ENCODE measurements at regions not wholly inside any gene's neighbourhood (a gene's known extent, or its start where the extent isn't known, plus 50 kb on each side); places are given as distances from the start of the nearest gene placed in this dataset.
A peak's percentile ranks its signal among the peaks of the same experiment; 100 is the strongest.
"Not testable (repeated sequence)": the region's sequence is repeated elsewhere in the genome, so short reads cannot be mapped to it uniquely, and the experiment has no call there.

DNA sequence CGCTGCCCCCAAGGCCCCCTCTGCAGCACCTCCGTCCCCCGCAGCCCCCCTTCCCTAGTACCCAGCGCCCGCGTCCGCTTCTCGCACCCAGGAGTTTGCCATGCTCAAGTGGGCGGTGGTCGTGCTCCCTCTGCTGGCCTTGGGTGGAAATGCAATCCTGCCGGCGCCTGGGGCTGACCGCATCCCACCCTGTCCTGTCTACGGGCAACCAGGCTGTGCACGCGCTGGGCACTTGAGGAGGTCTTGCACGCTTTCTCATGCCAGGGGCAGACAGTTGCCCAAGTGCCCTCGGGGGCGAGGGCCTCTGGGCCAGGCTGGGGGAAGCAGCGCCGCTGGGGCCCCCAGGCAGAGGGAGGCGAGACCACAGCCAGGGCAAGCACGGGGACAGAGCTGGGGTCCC is 1450.7 kb upstream of the TPTE start:
- H3K4me1 Mint-ChIP-seq, DNase-seq, H3K27ac Mint-ChIP-seq, H3K4me3 Mint-ChIP-seq, ATAC-seq, H3K9me3 Mint-ChIP-seq, H3K36me3 Mint-ChIP-seq, POLR2A ChIA-PET, H3K27me3 Mint-ChIP-seq: not testable (repeated sequence)

DNA sequence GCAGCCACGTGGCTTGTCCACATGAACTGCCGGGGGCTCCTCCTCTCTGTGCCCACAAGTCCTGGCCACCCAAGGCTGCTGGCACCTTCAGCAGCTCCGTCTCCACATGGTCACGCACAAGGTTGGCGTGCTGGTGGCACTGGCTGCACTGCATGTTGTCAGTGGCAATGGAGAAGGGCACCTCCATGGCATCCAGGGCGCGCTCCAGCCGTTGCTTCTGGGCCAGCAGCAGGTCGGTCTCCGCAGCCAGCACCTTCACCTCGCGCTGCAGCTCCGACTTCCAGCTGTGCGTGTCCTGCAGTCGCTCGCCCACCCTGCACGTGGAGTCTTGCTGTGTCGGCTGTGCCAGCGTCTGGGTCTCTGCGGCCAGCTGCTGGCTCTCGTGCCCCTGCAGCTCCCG is 1448.4 kb upstream of the TPTE start:
- ATAC-seq, POLR2A ChIA-PET, H3K4me3 Mint-ChIP-seq, H3K36me3 Mint-ChIP-seq, H3K4me1 Mint-ChIP-seq, DNase-seq, H3K27me3 Mint-ChIP-seq, H3K9me3 Mint-ChIP-seq, H3K27ac Mint-ChIP-seq: not testable (repeated sequence)

DNA sequence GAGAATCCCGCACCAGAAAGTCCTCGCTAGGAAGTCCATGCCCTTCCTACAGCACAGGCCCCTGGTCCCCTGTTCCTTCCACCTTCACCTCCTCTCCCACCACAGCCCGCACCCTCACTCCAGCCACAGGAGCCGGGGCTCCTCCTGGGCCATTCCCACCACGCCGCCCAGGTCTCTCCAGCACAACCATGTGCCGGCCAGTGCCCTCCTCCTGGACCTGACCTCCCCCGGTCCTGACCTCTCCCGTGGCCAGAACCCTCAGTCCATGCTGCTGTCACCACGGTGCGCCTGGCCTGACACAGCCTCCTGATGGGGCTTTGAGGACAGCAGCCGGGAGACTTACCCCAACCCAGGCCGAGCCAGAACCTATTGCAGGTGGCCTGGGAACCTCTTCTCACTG is 1446.6 kb upstream of the TPTE start:
- H3K36me3 Mint-ChIP-seq, H3K4me3 Mint-ChIP-seq, ATAC-seq, H3K9me3 Mint-ChIP-seq, H3K27ac Mint-ChIP-seq, H3K27me3 Mint-ChIP-seq, DNase-seq, H3K4me1 Mint-ChIP-seq, POLR2A ChIA-PET: not testable (repeated sequence)

DNA sequence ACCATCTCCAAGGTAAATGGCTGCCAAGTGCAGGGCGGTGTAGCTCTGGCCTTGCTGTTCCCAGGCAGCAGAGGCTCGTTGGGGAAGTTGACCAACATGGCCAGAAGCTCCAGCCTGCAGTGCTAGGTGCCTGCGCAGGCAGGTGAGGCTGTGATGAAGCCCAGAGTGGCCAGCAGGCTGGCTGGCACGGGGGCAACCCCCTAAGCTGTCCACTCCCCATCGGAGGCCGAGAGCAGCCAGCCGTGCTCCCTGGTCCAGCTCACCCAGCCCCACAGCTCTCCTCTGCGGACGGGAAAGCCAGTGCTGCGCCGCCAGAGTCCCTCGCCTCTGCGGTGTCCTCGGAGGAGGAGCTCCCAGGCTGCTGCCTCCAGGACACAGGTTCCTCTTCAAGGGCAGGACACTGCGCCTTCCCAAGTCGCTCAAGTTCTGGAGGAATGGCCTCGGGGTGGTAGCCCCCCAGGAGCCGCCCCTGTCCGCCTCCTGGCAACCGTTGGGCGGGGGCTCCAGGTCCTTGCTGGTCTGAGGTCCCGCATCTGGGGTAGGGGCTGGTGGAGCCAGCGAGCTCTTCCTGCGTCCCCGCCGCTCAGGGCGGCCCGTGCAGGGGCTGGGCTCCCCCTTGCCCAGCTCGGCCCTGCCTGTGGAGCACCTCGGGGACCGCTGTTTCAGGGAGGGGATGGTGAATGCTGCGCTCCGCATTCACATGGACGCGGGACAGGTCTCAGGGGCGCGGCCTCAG is 1438.1 kb upstream of the TPTE start:
- H3K9me3 Mint-ChIP-seq, H3K36me3 Mint-ChIP-seq, POLR2A ChIA-PET, H3K4me1 Mint-ChIP-seq, H3K27me3 Mint-ChIP-seq, H3K27ac Mint-ChIP-seq, DNase-seq, ATAC-seq, H3K4me3 Mint-ChIP-seq: not testable (repeated sequence)

DNA sequence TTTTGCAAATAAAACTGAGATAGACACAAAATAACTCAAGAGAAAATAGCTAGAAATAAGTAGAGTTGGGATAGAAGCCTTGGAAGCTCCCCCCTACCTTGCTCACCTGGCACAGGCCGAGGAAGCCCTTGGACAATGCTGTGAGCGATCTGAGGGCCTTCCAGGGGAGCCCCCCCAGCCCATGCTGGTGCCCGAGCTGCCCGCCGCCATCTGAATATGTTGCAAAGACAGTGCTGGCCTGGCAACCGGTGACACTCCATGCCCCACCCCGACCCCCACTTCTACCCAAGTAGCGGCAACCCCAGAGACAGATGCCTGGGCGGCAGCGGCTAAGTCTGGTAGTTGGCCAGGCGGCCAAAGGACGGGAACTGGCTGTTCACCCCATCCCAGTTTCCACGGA is 1435.1 kb upstream of the TPTE start:
- H3K4me1 Mint-ChIP-seq, POLR2A ChIA-PET, H3K36me3 Mint-ChIP-seq, H3K4me3 Mint-ChIP-seq, DNase-seq, ATAC-seq, H3K27me3 Mint-ChIP-seq, H3K27ac Mint-ChIP-seq, H3K9me3 Mint-ChIP-seq: not testable (repeated sequence)

DNA sequence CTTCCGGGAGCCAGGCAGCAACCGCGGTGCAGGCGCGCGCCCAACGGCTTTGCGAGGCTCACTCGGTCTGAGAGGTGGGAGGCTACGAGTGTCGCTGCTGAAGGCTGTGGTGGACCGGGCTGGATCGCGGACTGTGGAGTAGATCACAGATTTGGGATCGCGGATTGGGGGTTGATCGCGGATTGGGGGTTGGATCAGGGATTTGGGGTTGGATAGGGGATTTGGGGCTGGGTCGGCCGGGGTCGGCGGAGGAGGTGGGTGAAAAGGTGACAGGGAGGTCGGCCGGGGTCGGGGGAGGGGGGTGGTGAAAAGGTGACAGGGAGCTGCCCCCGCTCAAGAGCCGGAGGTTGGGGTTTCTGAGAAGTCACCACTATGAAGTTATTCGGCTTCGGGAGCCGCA is 1433.6 kb upstream of the TPTE start:
- H3K27me3 Mint-ChIP-seq, POLR2A ChIA-PET, H3K9me3 Mint-ChIP-seq, H3K27ac Mint-ChIP-seq, H3K36me3 Mint-ChIP-seq, H3K4me1 Mint-ChIP-seq, H3K4me3 Mint-ChIP-seq, ATAC-seq: not testable (repeated sequence)
- peak in 1 of 10 donors; percentile 37 for DNase-seq

DNA sequence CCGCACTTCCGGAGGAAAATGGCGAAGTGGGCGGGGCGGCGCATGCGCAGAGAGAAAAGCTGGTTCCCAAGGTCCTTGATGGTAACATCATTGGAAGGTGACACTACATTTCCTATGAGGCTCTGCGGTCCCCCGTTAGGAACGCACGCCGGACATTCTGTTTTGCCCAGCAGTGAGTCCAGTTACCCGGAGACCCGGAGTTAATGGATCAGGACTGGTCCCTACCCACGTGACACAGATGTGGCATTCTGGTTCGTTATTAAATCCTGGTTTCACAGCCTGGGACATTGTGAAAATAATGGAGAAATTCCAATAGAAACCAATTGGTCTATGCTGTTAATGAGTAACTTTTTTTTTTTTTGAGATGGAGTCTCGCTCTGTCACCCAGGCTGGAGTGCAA is 1391.6 kb upstream of the TPTE start:
- H3K9me3 Mint-ChIP-seq, ATAC-seq, DNase-seq, POLR2A ChIA-PET, H3K4me1 Mint-ChIP-seq, H3K27me3 Mint-ChIP-seq, H3K36me3 Mint-ChIP-seq: not testable (repeated sequence)
- peak overlapping the region in 1 of 10 donors; percentile 72 for H3K4me3 Mint-ChIP-seq
- peak overlapping the region in 1 of 10 donors; percentile 69 for H3K27ac Mint-ChIP-seq

DNA sequence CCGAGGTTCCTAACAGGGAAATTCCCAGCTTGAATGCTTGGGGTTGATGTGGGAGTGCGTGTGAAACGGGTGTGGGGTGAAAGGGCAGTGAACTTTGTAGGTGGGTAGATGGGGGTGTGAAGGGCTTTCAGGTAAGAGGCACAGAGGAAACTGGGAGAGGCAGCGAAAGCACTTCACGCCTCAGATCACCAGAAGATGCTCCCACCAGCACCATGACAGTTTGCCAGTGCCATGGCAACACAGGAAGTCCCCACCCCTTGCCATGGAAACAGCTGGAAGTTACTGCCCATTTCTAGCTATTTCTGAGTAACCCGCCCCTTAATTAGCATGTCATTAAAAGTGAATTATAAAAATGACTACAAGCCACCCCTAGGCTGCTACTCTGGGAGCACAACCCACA is 1390.6 kb upstream of the TPTE start:
- DNase-seq, POLR2A ChIA-PET, H3K9me3 Mint-ChIP-seq, H3K27me3 Mint-ChIP-seq, H3K36me3 Mint-ChIP-seq, H3K4me1 Mint-ChIP-seq, H3K4me3 Mint-ChIP-seq, H3K27ac Mint-ChIP-seq, ATAC-seq: not testable (repeated sequence)

All from naive thymus-derived CD8-positive, alpha-beta T cell (primary cell).